Cardiac fibroblast (primary cell): ENCODE measurements at regions not wholly inside any gene's neighbourhood (a gene's known extent, or its start where the extent isn't known, plus 50 kb on each side); places are given as distances from the start of the nearest gene placed in this dataset.

Experiments
- DNase-seq, 2 donors: peaks; one replicate each; pipeline versions ENCODE4 v3.0.0 to v3.0.0-alpha.2; 2010; ENCODE audit warnings: low read depth in 2 of 2
- H3K4me3 ChIP-seq, 2 donors: replicated peaks in 1 of 2; 1 replicate in 1 of 2; 2 replicates in 1 of 2; pipeline ENCODE4 v1.5.1; 2011; ENCODE audit warnings: low read depth in 2 of 2, low read length in 2 of 2, mild to moderate bottlenecking in 2 of 2, moderate library complexity in 1 of 2
- CTCF ChIP-seq: IDR thresholded peaks from one replicate; pipeline ENCODE4 v1.5.1; 2011; ENCODE audit warnings: low read depth, mild to moderate bottlenecking, low read length, inconsistent platforms

DNA sequence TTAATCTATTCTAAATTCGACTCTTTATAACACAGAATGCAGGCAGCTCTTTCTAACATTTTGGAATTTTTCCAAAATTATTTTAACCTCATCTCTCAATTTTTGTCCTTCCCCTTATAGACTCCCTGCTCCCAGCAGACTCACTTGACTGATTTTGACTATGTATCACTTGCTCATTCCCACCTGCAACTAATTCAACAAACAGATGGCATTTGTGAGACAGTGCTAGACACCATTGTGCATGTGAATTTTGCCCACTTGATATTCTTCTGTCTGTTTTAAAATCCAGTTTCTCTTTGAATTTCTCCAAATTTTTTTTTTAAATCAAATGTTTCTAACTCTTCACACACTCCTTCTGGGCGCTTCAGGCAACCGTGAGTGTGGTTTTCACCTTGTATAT is 1534.0 kb downstream of the PCDH7 start:
- TF ChIP-seq CTCF: no peak
- no peak for DNase-seq
- no peak overlapping the region for H3K4me3 ChIP-seq

GRCh38 chr4:32258986-32259385 is 1538.8 kb downstream of the PCDH7 start:
- no peak overlapping the region for H3K4me3 ChIP-seq
- no peak for TF ChIP-seq CTCF
- no peak for DNase-seq

GRCh38 chr4:32261196-32261595 is 1541.0 kb downstream of the PCDH7 start:
- TF ChIP-seq CTCF: no peak
- H3K4me3 ChIP-seq: no peak overlapping the region
- no peak for DNase-seq

DNA sequence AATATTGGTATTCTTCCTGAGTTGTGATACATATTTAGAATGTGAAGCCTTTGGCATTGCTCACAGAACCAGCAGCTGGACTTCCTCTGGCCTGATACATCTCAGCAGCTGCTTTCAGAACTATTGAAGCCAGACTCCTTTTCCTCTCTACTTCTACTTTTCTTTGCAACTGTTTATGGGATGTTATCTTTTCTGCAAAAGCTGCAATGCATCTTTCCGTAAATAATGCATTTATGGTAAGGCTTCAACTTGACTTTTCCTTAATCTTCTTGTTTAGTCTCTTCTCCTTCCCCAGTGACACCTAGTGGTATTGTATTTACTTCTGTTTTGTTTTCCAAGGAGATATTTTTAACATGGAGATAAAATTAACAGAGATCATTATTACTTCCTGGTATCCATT is 1548.7 kb downstream of the PCDH7 start:
- TF ChIP-seq CTCF: no peak
- no peak overlapping the region for H3K4me3 ChIP-seq
- DNase-seq: peak; percentile 5 to 31

GRCh38 chr4:32290102-32290501 is 1569.9 kb downstream of the PCDH7 start:
- no peak for DNase-seq
- H3K4me3 ChIP-seq: no peak overlapping the region
- no peak for TF ChIP-seq CTCF

DNA sequence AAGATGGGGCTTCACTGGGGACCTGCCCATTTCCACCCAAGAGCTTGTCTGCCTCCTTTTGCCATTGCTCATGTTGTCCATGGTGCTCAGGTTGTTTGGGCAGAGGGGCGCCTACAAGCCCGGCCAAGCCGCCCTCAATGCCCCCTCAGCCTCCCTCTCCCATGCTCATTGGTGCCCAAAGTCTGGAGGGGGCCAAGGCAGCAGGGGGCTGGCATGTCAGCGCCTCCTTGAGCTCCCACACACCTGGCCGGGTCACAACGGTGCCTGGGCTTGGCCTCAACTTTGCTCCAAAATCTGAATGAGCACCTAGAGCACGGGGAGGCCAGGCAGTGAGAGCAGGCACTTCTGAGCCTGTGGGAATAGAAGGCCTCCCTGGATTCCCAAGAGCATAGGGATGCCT is 1598.8 kb downstream of the PCDH7 start:
- TF ChIP-seq CTCF: no peak
- no peak for DNase-seq
- H3K4me3 ChIP-seq: no peak overlapping the region

DNA sequence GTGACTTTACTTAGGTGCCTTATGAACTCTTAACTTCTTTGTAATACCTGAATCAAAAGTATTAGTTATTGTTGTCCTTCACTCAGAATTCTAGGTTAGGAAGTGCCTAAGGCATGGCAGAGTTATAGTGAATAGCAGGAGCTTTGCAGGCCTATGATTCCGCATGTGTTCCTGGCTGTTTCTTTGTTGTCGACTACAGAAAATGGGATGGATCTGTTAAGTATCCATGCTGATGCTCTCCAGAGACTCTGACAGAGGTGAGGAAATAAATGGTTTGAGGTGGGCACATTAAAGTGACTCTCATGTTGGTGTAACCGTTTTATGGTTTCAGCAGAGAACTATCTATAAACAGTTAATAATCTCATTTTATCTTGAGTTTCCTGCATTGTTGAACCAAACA is 1601.3 kb downstream of the PCDH7 start:
- DNase-seq: no peak
- no peak for TF ChIP-seq CTCF

More for the DNA sequence above, 1601.3 kb downstream of the PCDH7 start:
- H3K4me3 ChIP-seq: no peak overlapping the region
